Adrenal gland (tissue), 9 donors: ENCODE measurements at regions not wholly inside any gene's neighbourhood (a gene's known extent, or its start where the extent isn't known, plus 50 kb on each side); places are given as distances from the start of the nearest gene placed in this dataset.

Experiments
- DNase-seq, 7 donors: peaks; one replicate each; pipeline ENCODE4 v3.0.0-alpha.2; 2019 to 2020
- H3K27ac ChIP-seq, 5 donors: fragments of 200-600 bp; sonication (generic) in 4 of 5; 1 replicate in 3 of 5; 2 replicates in 2 of 5; pipeline versions ENCODE4 v1.5.1 to v1.8.0; 2016 to 2020; ENCODE audit warnings: mild to moderate bottlenecking in 1 of 5
- H3K27me3 ChIP-seq: fragments of 200-600 bp; 2 replicates; pipeline ENCODE4 v1.8.0; 2021
- H3K36me3 ChIP-seq, 2 donors: fragments of 200-600 bp; replicated peaks in 1 of 2; 1 replicate in 1 of 2; 2 replicates in 1 of 2; pipeline versions ENCODE4 v1.5.1 to v1.8.0; 2018 to 2022
- H3K4me1 ChIP-seq, 2 donors: fragments of 200-600 bp; replicated peaks in 1 of 2; 1 replicate in 1 of 2; 2 replicates in 1 of 2; pipeline versions ENCODE4 v1.5.1 to v1.8.0; 2018 to 2021
- H3K4me3 ChIP-seq, 4 donors: fragments of 200-600 bp; sonication (generic) in 3 of 4; one replicate each; pipeline ENCODE4 v1.5.1; 2016 to 2018
- H3K9me3 ChIP-seq, 3 donors: fragments of 200-600 bp; sonication (generic) in 1 of 3; replicated peaks in 1 of 3; 1 replicate in 2 of 3; 2 replicates in 1 of 3; pipeline versions ENCODE4 v1.5.1 to v1.8.0; 2016 to 2021
- POLR2A ChIP-seq, 2 donors: fragments of 450-650 bp; IDR thresholded peaks; one replicate each; pipeline ENCODE4 v1.6.1; 2017; ENCODE audit warnings: antibody characterized with exemption in 2 of 2, mild to moderate bottlenecking in 2 of 2, moderate library complexity in 1 of 2
- WGBS, 4 donors: extraction: QIAGEN DNeasy Blood & Tissue Kit in 2 of 4; methylation state at CpG; one replicate each; pipeline versions ENCODE4 v1.1.5 to v1.1.7; 2013 to 2017; 5-methylcytosine and 5-hydroxymethylcytosine counted together
- intact Hi-C, 2 donors: fragments of 100-400 bp; cut with DNase I; formaldehyde crosslinking; loops; one replicate each; pipeline versions ENCODE4 v1.14.1 to v1.15.0; 2022 to 2023
- TF ChIP-seq, protein P1 (sequence below), 6 experiments: fragments of 450-650 bp in 4 of 6; fragments of 200-600 bp in 2 of 6; sonication (generic) in 1 of 6; IDR thresholded peaks; 1 replicate in 5 of 6; 2 replicates in 1 of 6; pipeline versions ENCODE4 v1.5.1 to v1.8.0; 2016 to 2021; ENCODE audit warnings: antibody characterized with exemption in 6 of 6, mild to moderate bottlenecking in 2 of 6, moderate library complexity in 1 of 6
- donor health status: healthy with polysubstance abuse.
- donor health status: Bipolar disorder and iron deficiency.
- donor health status: DM: yes; HTN: yes; CAD: no.
- donor health status: DM: no; HTN: no; CAD: no.
- donor health status: DM: no; HTN: no; CAD: no.

DNA sequence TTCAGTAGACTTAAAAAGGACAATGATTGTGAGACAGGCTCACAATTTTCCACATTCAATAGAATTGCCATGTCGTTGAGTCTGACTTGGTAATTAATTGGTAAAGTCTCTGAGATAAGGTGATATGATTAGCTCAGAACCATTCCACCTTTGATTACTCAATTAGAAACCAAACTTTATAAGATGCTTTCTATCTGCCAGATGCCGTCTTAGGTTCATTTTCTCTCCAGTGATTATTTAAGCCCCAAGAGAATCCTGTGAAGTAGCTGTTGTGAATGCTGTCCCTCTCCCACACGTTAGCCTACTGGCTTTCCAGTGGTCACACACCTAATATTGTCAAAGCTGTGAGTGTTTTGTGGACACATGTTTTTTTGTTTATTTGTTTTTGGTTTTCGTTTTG is 528.9 kb upstream of the ZNF462 start:
- Histone ChIP-seq H3K27ac (no peak overlapping the region), H3K9me3 (no peaks in the 10 kb centered on the region), H3K4me1 (no peaks in the 10 kb centered on the region), H3K4me3 (no peak overlapping the region), H3K36me3 (no peaks in the 10 kb centered on the region), H3K27me3 (no peaks in the 10 kb centered on the region)
- 56 to 67% (median 63%) methylated on average over 4 of the region's 4 CpGs for WGBS, 4 donors
- intact Hi-C loops: no loop called here
- DNase-seq: no peak
- TF ChIP-seq POLR2A (IDR thresholded peaks at IDR 0.05): no peak
- TF ChIP-seq, protein P1, sequence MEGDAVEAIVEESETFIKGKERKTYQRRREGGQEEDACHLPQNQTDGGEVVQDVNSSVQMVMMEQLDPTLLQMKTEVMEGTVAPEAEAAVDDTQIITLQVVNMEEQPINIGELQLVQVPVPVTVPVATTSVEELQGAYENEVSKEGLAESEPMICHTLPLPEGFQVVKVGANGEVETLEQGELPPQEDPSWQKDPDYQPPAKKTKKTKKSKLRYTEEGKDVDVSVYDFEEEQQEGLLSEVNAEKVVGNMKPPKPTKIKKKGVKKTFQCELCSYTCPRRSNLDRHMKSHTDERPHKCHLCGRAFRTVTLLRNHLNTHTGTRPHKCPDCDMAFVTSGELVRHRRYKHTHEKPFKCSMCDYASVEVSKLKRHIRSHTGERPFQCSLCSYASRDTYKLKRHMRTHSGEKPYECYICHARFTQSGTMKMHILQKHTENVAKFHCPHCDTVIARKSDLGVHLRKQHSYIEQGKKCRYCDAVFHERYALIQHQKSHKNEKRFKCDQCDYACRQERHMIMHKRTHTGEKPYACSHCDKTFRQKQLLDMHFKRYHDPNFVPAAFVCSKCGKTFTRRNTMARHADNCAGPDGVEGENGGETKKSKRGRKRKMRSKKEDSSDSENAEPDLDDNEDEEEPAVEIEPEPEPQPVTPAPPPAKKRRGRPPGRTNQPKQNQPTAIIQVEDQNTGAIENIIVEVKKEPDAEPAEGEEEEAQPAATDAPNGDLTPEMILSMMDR (IDR thresholded peaks at IDR 0.05): no peak

DNA sequence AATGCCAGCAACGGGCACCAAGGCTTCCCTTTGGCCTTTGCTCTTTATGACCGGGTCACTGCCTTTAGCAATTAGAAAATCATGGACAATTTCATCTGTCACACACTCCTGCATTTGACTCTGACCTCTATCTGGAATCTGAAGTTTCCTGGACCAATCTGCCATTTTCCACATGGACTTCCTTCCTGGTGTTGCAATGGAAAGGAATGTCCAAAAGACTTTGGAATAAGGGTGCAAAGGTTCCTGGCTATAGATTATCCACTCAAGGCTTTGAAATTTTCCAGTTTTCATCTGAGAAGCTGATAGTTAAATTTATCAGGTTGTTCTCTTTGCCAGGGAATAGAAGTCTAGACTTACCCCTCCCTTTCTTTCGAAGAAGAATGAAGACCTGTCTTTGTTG is 523.1 kb upstream of the ZNF462 start:
- no peaks in the 10 kb centered on the region for H3K36me3 ChIP-seq
- WGBS, 4 donors: 56 to 72% (median 67%) methylated on average over 3 of the region's 3 CpGs
- DNase-seq: no peak
- H3K4me3 ChIP-seq: no peak overlapping the region
- TF ChIP-seq POLR2A (IDR thresholded peaks at IDR 0.05): no peak
- TF ChIP-seq, protein P1 (IDR thresholded peaks at IDR 0.05): no peak
- no peaks in the 10 kb centered on the region for H3K4me1 ChIP-seq
- intact Hi-C loops: no loop called here
- no peaks in the 10 kb centered on the region for H3K9me3 ChIP-seq
- H3K27ac ChIP-seq: no peak overlapping the region
- no peaks in the 10 kb centered on the region for H3K27me3 ChIP-seq

DNA sequence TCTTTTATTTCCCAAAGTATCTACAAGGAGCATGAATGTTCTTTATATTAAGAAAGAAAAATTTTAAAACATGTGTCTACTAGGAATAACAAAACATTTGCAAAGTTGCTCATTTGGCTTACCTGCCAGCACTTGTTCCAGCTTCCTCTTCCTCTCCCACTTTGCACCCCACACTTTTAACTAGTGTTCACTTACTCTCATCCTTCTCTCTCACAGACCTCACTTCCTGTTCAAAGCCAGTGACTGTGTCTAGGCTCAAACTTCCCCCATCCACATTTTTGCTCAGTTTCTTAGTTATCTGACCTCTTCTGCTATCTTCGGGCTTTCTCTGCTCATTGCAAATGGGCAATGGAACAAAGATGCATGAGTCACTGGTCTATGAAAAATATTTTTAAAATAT is 512.2 kb upstream of the ZNF462 start:
- TF ChIP-seq POLR2A (IDR thresholded peaks at IDR 0.05): no peak
- TF ChIP-seq, protein P1 (IDR thresholded peaks at IDR 0.05): no peak
- H3K36me3 ChIP-seq: no peaks in the 10 kb centered on the region
- WGBS, 4 donors: 21 to 36% (median 31%) methylated on average over 1 of the region's 1 CpG

DNA sequence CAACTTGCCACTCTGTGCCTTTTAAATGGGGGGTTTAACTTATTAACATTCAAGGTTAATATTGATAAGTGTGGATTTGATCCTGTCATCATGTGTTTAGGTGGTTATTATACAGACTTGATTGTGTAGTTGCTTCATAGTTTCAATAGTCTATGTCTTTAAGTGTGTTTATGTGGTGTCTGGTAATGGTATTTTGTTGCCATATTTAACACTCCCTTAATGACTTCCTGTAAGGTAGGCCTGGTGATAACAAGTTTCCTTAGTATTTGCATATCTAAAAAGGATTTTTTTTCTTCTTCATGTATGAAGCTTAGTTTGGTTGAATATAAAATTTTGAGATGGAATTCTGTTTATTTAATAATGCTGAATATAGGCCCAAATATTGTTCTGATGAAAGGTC is 506.0 kb upstream of the ZNF462 start:
- H3K27me3 ChIP-seq: no peaks in the 10 kb centered on the region
- no peaks in the 10 kb centered on the region for H3K4me1 ChIP-seq
- DNase-seq: no peak
- no peak overlapping the region for H3K27ac ChIP-seq
- intact Hi-C loops: no loop called here
- H3K36me3 ChIP-seq: no peaks in the 10 kb centered on the region
- no peaks in the 10 kb centered on the region for H3K9me3 ChIP-seq
- TF ChIP-seq POLR2A (IDR thresholded peaks at IDR 0.05): no peak
- TF ChIP-seq, protein P1 (IDR thresholded peaks at IDR 0.05): no peak
- H3K4me3 ChIP-seq: no peak overlapping the region

More for the DNA sequence above, 512.2 kb upstream of the ZNF462 start:
- intact Hi-C loops: no loop called here
- Histone ChIP-seq H3K4me1 (no peaks in the 10 kb centered on the region), H3K27me3 (no peaks in the 10 kb centered on the region), H3K27ac (no peak overlapping the region), H3K9me3 (no peaks in the 10 kb centered on the region), H3K4me3 (no peak overlapping the region)
- no peak for DNase-seq
